ENCODE measurements at regions not wholly inside any gene's neighbourhood (a gene's known extent, or its start where the extent isn't known, plus 50 kb on each side); places are given as distances from the start of the nearest gene placed in this dataset.
A peak's percentile ranks its signal among the peaks of the same experiment; 100 is the strongest.
"Not testable (repeated sequence)": the region's sequence is repeated elsewhere in the genome, so short reads cannot be mapped to it uniquely, and the experiment has no call there.

- peak; percentile 6 for DNase-seq
Observed at GRCh38 chr7:92968502-92968901, 132.1 kb upstream of the CDK6 start.

GRCh38 chr7:92967238-92967637 is 130.9 kb upstream of the CDK6 start:
- no peak for DNase-seq

- DNase-seq = no peak
Observed at GRCh38 chr7:92964141-92964540, 127.8 kb upstream of the CDK6 start.

GRCh38 chr7:92963566-92963965 is 127.2 kb upstream of the CDK6 start:
- no peak for DNase-seq

GRCh38 chr7:92961961-92962360 is 125.6 kb upstream of the CDK6 start:
- DNase-seq = no peak

- DNase-seq = no peak
Observed at GRCh38 chr7:92956575-92956974, 120.2 kb upstream of the CDK6 start.

- DNase-seq = no peak
Observed at GRCh38 chr7:92955081-92955480, 118.7 kb upstream of the CDK6 start.

- no peak for DNase-seq
Observed at GRCh38 chr7:92953657-92954056, 117.3 kb upstream of the CDK6 start.

GRCh38 chr7:92949748-92950147 is 113.4 kb upstream of the CDK6 start:
- DNase-seq = no peak

GRCh38 chr7:92945840-92946239 is 109.5 kb upstream of the CDK6 start:
- DNase-seq = no peak

GRCh38 chr7:92944633-92945032 is 108.3 kb upstream of the CDK6 start:
- no peak for DNase-seq

GRCh38 chr7:92942706-92943105 is 106.3 kb upstream of the CDK6 start:
- DNase-seq = not testable (repeated sequence)

- DNase-seq = no peak
Observed at GRCh38 chr7:92939666-92940360, 103.4 kb upstream of the CDK6 start.

- DNase-seq = no peak
Observed at GRCh38 chr7:92934096-92934495, 97.7 kb upstream of the CDK6 start.

- no peak for DNase-seq
Observed at GRCh38 chr7:92932450-92932849, 96.1 kb upstream of the CDK6 start.

GRCh38 chr7:92930404-92930803 is 94.0 kb upstream of the CDK6 start:
- no peak for DNase-seq

- DNase-seq = no peak
Observed at GRCh38 chr7:92926697-92927044, 90.3 kb upstream of the CDK6 start.

- DNase-seq = no peak
Observed at GRCh38 chr7:92925876-92926696, 89.7 kb upstream of the CDK6 start.

GRCh38 chr7:92924800-92925199 is 88.4 kb upstream of the CDK6 start:
- DNase-seq = no peak

- no peak for DNase-seq
Observed at GRCh38 chr7:92917230-92917629, 80.9 kb upstream of the CDK6 start.

GRCh38 chr7:92916770-92917224 is 80.4 kb upstream of the CDK6 start:
- DNase-seq = peak; percentile 15

- no peak for DNase-seq
Observed at GRCh38 chr7:92915348-92915747, 79.0 kb upstream of the CDK6 start.

GRCh38 chr7:92914645-92915044 is 78.3 kb upstream of the CDK6 start:
- no peak for DNase-seq

- no peak for DNase-seq
Observed at GRCh38 chr7:92913849-92914248, 77.5 kb upstream of the CDK6 start.

- DNase-seq = no peak
Observed at GRCh38 chr7:92910976-92911375, 74.6 kb upstream of the CDK6 start.
